ENCODE measurements at regions not wholly inside any gene's neighbourhood (a gene's known extent, or its start where the extent isn't known, plus 50 kb on each side); places are given as distances from the start of the nearest gene placed in this dataset.

- TF ChIP-seq EP300 (IDR thresholded peaks at IDR 0.05) (no peak), POLR2A (IDR thresholded peaks at IDR 0.05) (no peak), CTCF (IDR thresholded peaks at IDR 0.05) (no peak)
- no peak overlapping the region for H3K27ac ChIP-seq
- H3K27me3 ChIP-seq: no peaks in the 10 kb centered on the region
- H3K4me1 ChIP-seq (ENCODE audit: insufficient read depth): no peaks in the 10 kb centered on the region
- no peaks in the 10 kb centered on the region for H3K9me3 ChIP-seq
- no peaks in the 10 kb centered on the region for H3K36me3 ChIP-seq
- DNase-seq: no peak
- H3K4me3 ChIP-seq: no peak overlapping the region
- 68 to 74% (median 70%) methylated on average over 2 of the region's 2 CpGs for WGBS, 3 donors
- intact Hi-C loops (cut with DNase I): no loop called here
These were observed 187.2 kb downstream of the CBLN1 start for GRCh38 chr16:49094471-49094870.

- TF ChIP-seq POLR2A (IDR thresholded peaks at IDR 0.05): no peak
- no peak for TF ChIP-seq EP300 (IDR thresholded peaks at IDR 0.05)
- no peak for TF ChIP-seq CTCF (IDR thresholded peaks at IDR 0.05)
- Histone ChIP-seq H3K27ac (no peak overlapping the region), H3K36me3 (no peaks in the 10 kb centered on the region), H3K4me3 (no peak overlapping the region), H3K27me3 (no peaks in the 10 kb centered on the region), H3K9me3 (no peaks in the 10 kb centered on the region), H3K4me1 (ENCODE audit: insufficient read depth) (no peaks in the 10 kb centered on the region)
- no peak for DNase-seq
- 66 to 87% (median 76%) methylated on average over 2 of the region's 2 CpGs for WGBS, 3 donors
- intact Hi-C loops (cut with DNase I): no loop called here
These were observed 187.7 kb downstream of the CBLN1 start for GRCh38 chr16:49093939-49094338.

- intact Hi-C loops (cut with DNase I): no loop called here
- Histone ChIP-seq H3K9me3 (no peaks in the 10 kb centered on the region), H3K36me3 (no peaks in the 10 kb centered on the region), H3K27ac (no peak overlapping the region), H3K4me3 (no peak overlapping the region), H3K4me1 (ENCODE audit: insufficient read depth) (no peaks in the 10 kb centered on the region), H3K27me3 (no peaks in the 10 kb centered on the region)
- TF ChIP-seq POLR2A (IDR thresholded peaks at IDR 0.05) (no peak), CTCF (IDR thresholded peaks at IDR 0.05) (no peak), EP300 (IDR thresholded peaks at IDR 0.05) (no peak)
- WGBS, 3 donors: 69 to 86% (median 78%) methylated on average over 2 of the region's 2 CpGs
- no peak for DNase-seq
These were observed 188.9 kb downstream of the CBLN1 start for GRCh38 chr16:49092704-49093103.

GRCh38 chr16:49089533-49089932 lies 192.1 kb downstream of the CBLN1 start:
- H3K27ac ChIP-seq: no peak overlapping the region
- H3K4me3 ChIP-seq: no peak overlapping the region
- H3K36me3 ChIP-seq: no peaks in the 10 kb centered on the region
- 81 to 90% (median 86%) methylated on average over 2 of the region's 2 CpGs for WGBS, 3 donors
- no peak for DNase-seq
- peaks cover 2% of the 10 kb centered on the region for H3K4me1 ChIP-seq (ENCODE audit: insufficient read depth)
- no peak for TF ChIP-seq CTCF (IDR thresholded peaks at IDR 0.05)
- no peaks in the 10 kb centered on the region for H3K9me3 ChIP-seq
- intact Hi-C loops (cut with DNase I): no loop called here
- H3K27me3 ChIP-seq: no peaks in the 10 kb centered on the region

- WGBS, 3 donors: 64 to 69% (median 68%) methylated on average over 4 of the region's 4 CpGs
- intact Hi-C loops (cut with DNase I): no loop called here
- no peak for DNase-seq
These were observed 192.6 kb downstream of the CBLN1 start for GRCh38 chr16:49089039-49089438.

More at GRCh38 chr16:49089039-49089438, 192.6 kb downstream of the CBLN1 start:
- Histone ChIP-seq H3K4me3 (no peak overlapping the region), H3K9me3 (no peaks in the 10 kb centered on the region), H3K27ac (no peak overlapping the region), H3K36me3 (no peaks in the 10 kb centered on the region), H3K4me1 (ENCODE audit: insufficient read depth) (peaks cover 2% of the 10 kb centered on the region), H3K27me3 (no peaks in the 10 kb centered on the region)
- TF ChIP-seq CTCF (IDR thresholded peaks at IDR 0.05) (no peak), POLR2A (IDR thresholded peaks at IDR 0.05) (no peak), EP300 (IDR thresholded peaks at IDR 0.05) (no peak)

All from ovary (tissue), 7 donors.